ENCODE measurements at regions not wholly inside any gene's neighbourhood (a gene's known extent, or its start where the extent isn't known, plus 50 kb on each side); places are given as distances from the start of the nearest gene placed in this dataset.
A peak's percentile ranks its signal among the peaks of the same experiment; 100 is the strongest.

DNA sequence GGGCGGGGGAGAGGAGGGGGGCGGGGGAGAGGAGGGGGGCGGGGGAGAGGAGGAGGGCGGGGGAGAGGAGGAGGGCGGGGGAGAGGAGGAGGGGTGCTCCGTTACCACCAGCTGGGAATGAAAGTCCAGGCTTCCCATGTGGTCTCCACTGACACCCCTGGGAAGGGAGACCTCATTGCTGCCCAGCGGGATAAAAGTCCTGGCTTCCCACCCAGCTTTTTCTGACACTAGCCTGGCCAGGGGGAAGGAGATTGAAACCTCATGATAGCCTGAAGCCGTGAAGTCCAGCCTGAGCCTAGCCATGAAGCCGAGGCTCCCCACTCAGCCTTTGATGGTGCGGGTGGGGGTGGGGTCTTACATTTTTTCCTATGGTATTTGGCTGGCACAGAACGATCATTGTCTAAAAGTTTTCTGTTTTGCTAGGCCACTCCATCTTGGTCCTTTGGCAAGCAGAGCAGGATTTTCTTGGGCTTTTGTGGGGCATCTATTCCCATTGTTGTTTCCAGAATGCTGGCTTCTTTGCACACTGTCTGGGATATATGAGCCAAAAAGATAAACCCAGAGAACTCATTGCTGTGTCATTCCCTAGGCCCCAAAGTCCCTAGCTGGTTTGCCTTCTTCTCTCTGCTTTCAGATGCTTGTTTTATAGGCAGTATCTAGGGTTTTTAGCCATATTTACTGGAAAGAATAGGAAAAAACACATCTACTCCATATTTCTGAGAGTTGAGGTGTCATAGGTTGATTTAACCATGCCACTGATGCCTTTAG, 65.3 kb upstream of the SMOX start:
- H3K9me3 ChIP-seq = no peaks in the 10 kb centered on the region
- H3K36me3 ChIP-seq = no peaks in the 10 kb centered on the region
- no peak overlapping the region for H3K4me3 ChIP-seq
- no peak for DNase-seq
- TF ChIP-seq, protein P1, sequence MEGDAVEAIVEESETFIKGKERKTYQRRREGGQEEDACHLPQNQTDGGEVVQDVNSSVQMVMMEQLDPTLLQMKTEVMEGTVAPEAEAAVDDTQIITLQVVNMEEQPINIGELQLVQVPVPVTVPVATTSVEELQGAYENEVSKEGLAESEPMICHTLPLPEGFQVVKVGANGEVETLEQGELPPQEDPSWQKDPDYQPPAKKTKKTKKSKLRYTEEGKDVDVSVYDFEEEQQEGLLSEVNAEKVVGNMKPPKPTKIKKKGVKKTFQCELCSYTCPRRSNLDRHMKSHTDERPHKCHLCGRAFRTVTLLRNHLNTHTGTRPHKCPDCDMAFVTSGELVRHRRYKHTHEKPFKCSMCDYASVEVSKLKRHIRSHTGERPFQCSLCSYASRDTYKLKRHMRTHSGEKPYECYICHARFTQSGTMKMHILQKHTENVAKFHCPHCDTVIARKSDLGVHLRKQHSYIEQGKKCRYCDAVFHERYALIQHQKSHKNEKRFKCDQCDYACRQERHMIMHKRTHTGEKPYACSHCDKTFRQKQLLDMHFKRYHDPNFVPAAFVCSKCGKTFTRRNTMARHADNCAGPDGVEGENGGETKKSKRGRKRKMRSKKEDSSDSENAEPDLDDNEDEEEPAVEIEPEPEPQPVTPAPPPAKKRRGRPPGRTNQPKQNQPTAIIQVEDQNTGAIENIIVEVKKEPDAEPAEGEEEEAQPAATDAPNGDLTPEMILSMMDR (IDR thresholded peaks at IDR 0.05) = no peak
- TF ChIP-seq POLR2A (IDR thresholded peaks at IDR 0.05) = no peak
- intact Hi-C loops (cut with DNase I) = loop anchor here (5.0 to 10.0 kb wide), 2 partner anchors 66 to 408 kb away; partner anchors contain the start of gene RNF24
- no peaks in the 10 kb centered on the region for H3K27me3 ChIP-seq
- H3K27ac ChIP-seq = peak overlapping the region in 1 of 4 donors; percentile 67
- H3K4me1 ChIP-seq = peaks cover 0 to 32% (median 11%) of the 10 kb centered on the region in 3 donors
- WGBS, 2 donors = 26 to 57% methylated on average over 5 to 6 of the region's 11 CpGs

DNA sequence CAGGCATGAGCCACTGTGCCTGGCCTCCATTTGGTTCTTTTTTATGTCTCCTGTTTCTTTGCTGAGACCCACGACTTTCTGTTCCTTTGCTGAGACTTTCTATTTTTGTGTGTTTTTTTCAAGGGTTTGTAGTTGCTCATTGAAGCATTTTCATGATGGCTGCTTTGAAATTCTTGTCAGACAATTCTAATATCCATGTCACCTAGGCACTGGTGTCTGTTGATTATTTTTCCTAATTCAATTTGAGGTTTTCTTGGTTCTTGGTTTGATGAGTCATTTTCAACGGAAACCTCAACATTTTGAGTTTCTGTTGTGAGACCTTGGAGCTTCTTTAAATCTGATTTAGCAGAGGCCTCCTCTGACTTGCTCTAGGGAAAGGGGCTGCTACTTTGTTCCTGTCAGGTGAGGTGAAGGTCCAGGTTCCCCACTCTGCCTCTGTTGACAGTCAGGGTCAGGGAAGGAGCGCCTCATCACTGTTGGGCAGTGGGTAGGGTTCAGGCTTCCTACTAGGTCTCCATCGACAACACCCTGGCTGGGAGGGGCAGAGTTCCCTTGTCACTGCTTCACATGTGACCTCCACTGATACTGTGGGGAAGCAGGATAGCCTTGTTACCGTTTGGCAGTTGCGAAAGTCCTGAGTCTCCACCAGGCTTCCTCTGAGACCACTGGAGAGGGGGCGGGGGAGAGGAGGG, 66.1 kb upstream of the SMOX start:
- TF ChIP-seq, protein P1 (IDR thresholded peaks at IDR 0.05) = no peak
- TF ChIP-seq POLR2A (IDR thresholded peaks at IDR 0.05) = no peak
- Histone ChIP-seq H3K36me3 (no peaks in the 10 kb centered on the region), H3K27me3 (no peaks in the 10 kb centered on the region), H3K27ac (peak overlapping the region in 3 of 4 donors; percentile 24 to 67 (median 43)), H3K4me1 (peaks cover 0 to 32% (median 11%) of the 10 kb centered on the region in 3 donors), H3K9me3 (no peaks in the 10 kb centered on the region), H3K4me3 (peak overlapping the region in 1 of 4 donors; percentile 22)
- intact Hi-C loops (cut with DNase I) = loop anchor here (5.0 to 10.0 kb wide), 2 partner anchors 65 to 408 kb away; partner anchors contain the start of gene RNF24
- no peak for DNase-seq
- 51 to 62% methylated on average over 3 of the region's 7 CpGs for WGBS, 2 donors

DNA sequence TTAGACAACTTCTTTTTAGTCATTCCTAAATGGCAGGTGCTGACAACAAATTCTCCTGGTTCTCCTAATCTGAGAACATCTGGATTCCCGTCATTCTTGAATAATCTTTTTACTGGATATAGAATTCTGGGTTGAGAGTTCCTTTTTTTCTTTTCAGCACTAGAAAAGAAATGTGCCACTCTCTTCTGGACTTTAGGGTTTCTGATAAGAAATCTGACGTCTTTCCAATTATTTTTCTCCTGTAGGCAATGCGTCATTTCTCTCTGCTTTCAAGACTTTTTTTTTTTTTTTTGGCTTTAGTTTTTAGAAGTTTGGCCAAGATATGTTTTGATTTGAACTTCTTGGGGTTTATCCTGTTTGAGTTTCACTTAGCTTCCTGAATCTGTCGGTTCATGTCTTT, 66.1 kb upstream of the RNF24 start:
- DNase-seq = no peak
- TF ChIP-seq POLR2A (IDR thresholded peaks at IDR 0.05) = no peak
- TF ChIP-seq, protein P1 (IDR thresholded peaks at IDR 0.05) = no peak
- H3K4me1 ChIP-seq = peaks cover 0 to 38% (median 11%) of the 10 kb centered on the region in 3 donors
- no peak overlapping the region for H3K27ac ChIP-seq
- no peaks in the 10 kb centered on the region for H3K36me3 ChIP-seq
- intact Hi-C loops (cut with DNase I) = loop anchor here (5.0 to 10.0 kb wide), 2 partner anchors 64 to 407 kb away; partner anchors contain the start of gene RNF24
- 33 to 54% methylated on average over 4 of the region's 4 CpGs for WGBS, 2 donors
- H3K27me3 ChIP-seq = no peaks in the 10 kb centered on the region
- no peak overlapping the region for H3K4me3 ChIP-seq
- no peaks in the 10 kb centered on the region for H3K9me3 ChIP-seq

DNA sequence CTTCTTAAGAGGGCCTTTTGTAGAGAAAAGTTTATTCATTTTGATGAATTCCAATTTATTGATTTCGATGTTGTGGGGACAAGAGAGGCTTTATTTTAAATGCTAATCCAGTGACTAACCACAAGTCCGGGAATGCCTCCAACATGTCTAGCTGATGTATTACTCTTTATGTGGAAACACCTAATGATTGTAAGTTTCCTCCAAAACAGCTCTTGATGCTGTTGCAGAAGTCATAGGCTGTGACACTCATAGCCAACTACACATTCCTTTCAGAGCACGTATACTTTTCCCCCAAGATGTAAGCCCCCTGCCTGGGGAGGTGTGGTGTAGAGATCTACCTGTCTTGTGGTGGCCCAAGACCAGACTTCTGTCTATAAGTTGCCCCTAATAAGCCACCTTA, 61.3 kb upstream of the RNF24 start:
- H3K36me3 ChIP-seq = no peaks in the 10 kb centered on the region
- TF ChIP-seq, protein P1 (IDR thresholded peaks at IDR 0.05) = no peak
- TF ChIP-seq POLR2A (IDR thresholded peaks at IDR 0.05) = no peak
- peaks cover 0 to 11% (median 0%) of the 10 kb centered on the region in 3 donors for H3K4me1 ChIP-seq
- DNase-seq = no peak
- no peak overlapping the region for H3K27ac ChIP-seq
- H3K4me3 ChIP-seq = no peak overlapping the region
- no peaks in the 10 kb centered on the region for H3K9me3 ChIP-seq
- WGBS, 2 donors = 7 to 24% methylated on average over 3 of the region's 3 CpGs
- H3K27me3 ChIP-seq = no peaks in the 10 kb centered on the region
- intact Hi-C loops (cut with DNase I) = no loop called here

DNA sequence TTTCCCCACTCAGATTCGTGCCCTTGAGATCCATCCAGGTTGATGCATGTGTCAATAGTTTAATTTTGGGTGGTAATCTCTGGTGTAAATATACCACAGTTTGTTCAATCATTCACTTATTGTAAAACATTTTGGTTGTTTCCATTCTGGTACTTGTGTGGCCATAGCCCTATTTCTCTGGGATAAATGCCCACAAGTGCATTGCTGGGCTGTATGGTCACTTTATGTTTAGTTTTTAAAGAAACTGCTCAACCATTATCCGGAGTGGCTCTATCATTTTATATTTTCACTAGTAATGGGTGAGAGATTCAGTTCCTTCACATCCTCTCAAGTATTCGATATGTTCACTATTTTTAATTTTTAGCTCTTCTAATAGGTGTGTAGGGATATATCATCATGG, 60.7 kb upstream of the RNF24 start:
- no peak overlapping the region for H3K4me3 ChIP-seq
- H3K36me3 ChIP-seq = no peaks in the 10 kb centered on the region
- DNase-seq = no peak
- no peak overlapping the region for H3K27ac ChIP-seq
- TF ChIP-seq POLR2A (IDR thresholded peaks at IDR 0.05) = no peak
- TF ChIP-seq, protein P1 (IDR thresholded peaks at IDR 0.05) = no peak
- peaks cover 0 to 14% (median 0%) of the 10 kb centered on the region in 3 donors for H3K4me1 ChIP-seq
- H3K27me3 ChIP-seq = no peaks in the 10 kb centered on the region
- no peaks in the 10 kb centered on the region for H3K9me3 ChIP-seq
- WGBS, 2 donors = 74 to 83% methylated on average over 3 of the region's 3 CpGs
- intact Hi-C loops (cut with DNase I) = no loop called here
